ENCODE measurements at regions not wholly inside any gene's neighbourhood (a gene's known extent, or its start where the extent isn't known, plus 50 kb on each side); places are given as distances from the start of the nearest gene placed in this dataset.

DNA sequence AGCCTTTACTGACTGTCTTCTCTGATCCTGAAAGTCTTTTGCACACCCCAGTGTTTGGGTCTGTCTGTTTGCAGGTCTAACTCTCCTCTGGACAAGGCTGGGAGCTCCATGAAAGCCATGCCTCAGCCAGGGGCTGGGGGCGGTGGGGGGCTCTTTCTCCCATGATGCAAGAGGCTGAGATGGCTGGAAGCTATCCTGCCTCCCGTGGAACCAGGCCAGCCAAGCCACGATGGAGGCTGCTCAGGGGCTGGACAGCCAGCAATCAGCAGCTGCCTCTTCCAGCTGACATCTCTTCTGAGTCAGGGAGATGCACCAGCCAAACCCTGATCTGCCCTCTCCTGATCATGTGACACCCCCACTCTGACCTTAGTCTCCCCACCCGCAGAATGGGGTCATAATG lies 154.0 kb downstream of the BARX1 start:
- FAIRE-seq (no peak), DNase-seq (ENCODE audit: insufficient read length, low spot score) (no peak)
- TF ChIP-seq, protein P1, sequence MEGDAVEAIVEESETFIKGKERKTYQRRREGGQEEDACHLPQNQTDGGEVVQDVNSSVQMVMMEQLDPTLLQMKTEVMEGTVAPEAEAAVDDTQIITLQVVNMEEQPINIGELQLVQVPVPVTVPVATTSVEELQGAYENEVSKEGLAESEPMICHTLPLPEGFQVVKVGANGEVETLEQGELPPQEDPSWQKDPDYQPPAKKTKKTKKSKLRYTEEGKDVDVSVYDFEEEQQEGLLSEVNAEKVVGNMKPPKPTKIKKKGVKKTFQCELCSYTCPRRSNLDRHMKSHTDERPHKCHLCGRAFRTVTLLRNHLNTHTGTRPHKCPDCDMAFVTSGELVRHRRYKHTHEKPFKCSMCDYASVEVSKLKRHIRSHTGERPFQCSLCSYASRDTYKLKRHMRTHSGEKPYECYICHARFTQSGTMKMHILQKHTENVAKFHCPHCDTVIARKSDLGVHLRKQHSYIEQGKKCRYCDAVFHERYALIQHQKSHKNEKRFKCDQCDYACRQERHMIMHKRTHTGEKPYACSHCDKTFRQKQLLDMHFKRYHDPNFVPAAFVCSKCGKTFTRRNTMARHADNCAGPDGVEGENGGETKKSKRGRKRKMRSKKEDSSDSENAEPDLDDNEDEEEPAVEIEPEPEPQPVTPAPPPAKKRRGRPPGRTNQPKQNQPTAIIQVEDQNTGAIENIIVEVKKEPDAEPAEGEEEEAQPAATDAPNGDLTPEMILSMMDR (IDR thresholded peaks at IDR 0.05; ENCODE audit: insufficient read depth, missing control alignments), result no peak

DNA sequence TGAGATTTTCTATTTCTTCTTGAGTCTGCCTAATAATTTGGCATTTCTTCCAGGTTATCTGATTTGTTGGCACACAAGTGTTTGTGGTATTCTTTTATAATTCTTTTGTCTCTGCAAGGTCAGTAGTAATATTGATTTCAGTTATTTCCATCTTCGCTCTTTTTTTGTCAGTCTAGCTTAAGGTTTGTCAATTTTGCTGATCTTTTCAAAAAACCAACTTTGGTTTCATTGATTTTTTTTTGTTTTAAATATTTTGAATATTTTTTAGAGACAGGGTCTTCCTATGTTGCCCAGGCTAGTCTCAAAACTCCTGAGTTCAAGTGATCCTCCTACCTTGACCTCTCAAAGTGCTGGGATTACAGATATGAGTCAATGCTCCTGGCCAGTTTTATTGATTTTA lies 162.8 kb downstream of the BARX1 start:
- TF ChIP-seq, protein P1 (IDR thresholded peaks at IDR 0.05; ENCODE audit: insufficient read depth, missing control alignments), result no peak
- FAIRE-seq (no peak), DNase-seq (ENCODE audit: insufficient read length, low spot score) (no peak)

- no peak for FAIRE-seq
- TF ChIP-seq, protein P1 (IDR thresholded peaks at IDR 0.05; ENCODE audit: insufficient read depth, missing control alignments), result no peak
- DNase-seq (ENCODE audit: insufficient read length, low spot score), result no peak
Measured at GRCh38 chr9:93786204-93786603, 169.0 kb downstream of the BARX1 start.

GRCh38 chr9:93776873-93777272 lies 178.3 kb downstream of the BARX1 start:
- FAIRE-seq, result no peak

GRCh38 chr9:93776256-93776655 lies 178.9 kb downstream of the BARX1 start:
- TF ChIP-seq, protein P1 (IDR thresholded peaks at IDR 0.05; ENCODE audit: insufficient read depth, missing control alignments), result no peak
- FAIRE-seq, result no peak
- DNase-seq (ENCODE audit: insufficient read length, low spot score), result no peak

More at GRCh38 chr9:93776873-93777272, 178.3 kb downstream of the BARX1 start:
- no peak for DNase-seq (ENCODE audit: insufficient read length, low spot score)
- TF ChIP-seq, protein P1 (IDR thresholded peaks at IDR 0.05; ENCODE audit: insufficient read depth, missing control alignments), result no peak

DNA sequence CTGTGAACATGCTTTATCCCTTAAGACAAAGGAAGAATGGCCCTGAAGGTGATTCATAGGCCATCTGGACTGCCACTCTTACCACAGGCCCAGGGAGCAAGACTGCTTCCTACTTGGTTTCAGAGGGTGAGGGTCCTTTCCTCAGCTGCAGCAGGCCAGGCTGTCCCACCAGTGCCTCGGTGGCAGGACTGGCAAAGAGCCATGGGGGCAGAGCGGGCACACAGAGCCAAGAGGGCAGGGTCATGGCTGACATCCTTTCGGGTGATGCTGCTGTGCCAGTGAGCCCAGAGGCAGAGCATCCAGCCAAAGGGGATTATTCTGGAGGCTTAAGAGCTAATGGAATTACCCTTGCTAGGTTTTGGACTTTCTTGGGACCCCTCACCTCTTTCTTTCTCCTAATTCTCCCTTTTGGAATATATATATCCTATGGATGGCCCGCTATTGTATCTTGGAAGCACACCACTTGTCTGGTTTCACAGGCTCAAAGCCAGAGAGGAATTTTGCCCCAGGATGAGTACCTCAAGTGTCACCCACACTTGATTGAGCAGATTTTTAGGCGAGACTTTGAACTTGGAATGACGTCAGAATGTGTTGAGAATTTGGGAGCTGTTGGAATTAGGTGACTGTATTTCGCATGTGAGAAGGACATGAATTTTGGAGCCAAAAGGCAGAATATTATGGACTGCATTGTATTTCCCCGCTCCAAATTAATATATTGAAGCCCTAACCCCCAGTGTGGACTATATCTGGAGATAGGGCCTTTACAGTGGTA lies 180.6 kb downstream of the BARX1 start:
- no peak for DNase-seq (ENCODE audit: insufficient read length, low spot score)
- no peak for FAIRE-seq
- TF ChIP-seq, protein P1 (IDR thresholded peaks at IDR 0.05; ENCODE audit: insufficient read depth, missing control alignments), result no peak

DNA sequence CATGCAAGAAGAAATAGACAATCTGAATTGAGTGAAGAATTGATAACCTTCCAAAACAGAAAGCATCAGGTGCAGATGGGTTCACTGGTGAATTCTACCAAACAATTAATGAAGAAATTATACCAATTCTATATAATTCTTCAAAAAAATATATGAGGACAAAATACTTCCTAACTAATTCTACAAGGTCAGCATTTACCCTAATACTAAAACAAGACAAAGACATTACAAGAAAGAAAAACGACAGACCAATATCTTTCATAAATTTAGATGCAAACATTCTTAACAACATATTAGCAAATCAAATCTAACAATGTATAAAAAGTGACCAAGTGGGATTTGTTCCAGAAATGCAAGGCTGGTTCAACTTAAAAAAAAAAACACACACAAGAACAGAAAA lies 183.9 kb downstream of the BARX1 start:
- DNase-seq (ENCODE audit: insufficient read length, low spot score) (no peak), FAIRE-seq (no peak)
- TF ChIP-seq, protein P1 (IDR thresholded peaks at IDR 0.05; ENCODE audit: insufficient read depth, missing control alignments), result no peak
